ENCODE measurements at regions not wholly inside any gene's neighbourhood (a gene's known extent, or its start where the extent isn't known, plus 50 kb on each side); places are given as distances from the start of the nearest gene placed in this dataset.
"Not testable (repeated sequence)": the region's sequence is repeated elsewhere in the genome, so short reads cannot be mapped to it uniquely, and the experiment has no call there.

- ATAC-seq, result not testable (repeated sequence)
These were observed 757.3 kb downstream of the SLC6A15 start for GRCh38 chr12:84154991-84155930.

DNA sequence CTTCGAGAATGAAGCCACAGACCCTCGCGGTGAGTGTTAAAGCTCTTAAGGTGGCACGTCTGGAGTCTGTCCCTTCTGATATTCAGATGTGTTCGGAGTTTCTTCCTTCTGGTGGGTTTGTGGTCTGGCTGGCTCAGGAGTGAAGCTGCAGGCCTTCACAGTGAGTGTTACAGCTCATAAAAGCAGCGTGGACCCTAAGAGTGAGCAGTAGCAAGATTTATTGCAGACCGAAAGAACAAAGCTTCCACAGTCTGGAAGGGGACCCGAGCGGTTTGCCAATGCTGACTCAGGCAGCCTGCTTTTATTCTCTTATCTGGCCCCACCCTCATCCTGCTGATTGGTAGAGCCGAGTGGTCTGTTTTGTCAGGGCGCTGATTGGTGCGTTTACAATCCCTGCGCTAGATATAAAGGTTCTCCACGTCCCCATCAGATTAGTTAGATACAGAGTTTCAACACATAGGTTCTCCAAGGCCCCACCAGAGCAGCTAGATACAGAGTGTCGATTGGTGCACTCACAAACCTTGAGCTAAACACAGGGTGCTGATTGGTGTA is 758.1 kb downstream of the SLC6A15 start:
- not testable (repeated sequence) for ATAC-seq

GRCh38 chr12:84150201-84150600 is 762.4 kb downstream of the SLC6A15 start:
- TF ChIP-seq ZNF70 (CRISPR knock-in tag; IDR thresholded peaks at IDR 0.05) (no peak), ISL1 (CRISPR knock-in tag; IDR thresholded peaks at IDR 0.05) (no peak), GLIS3 (CRISPR knock-in tag; IDR thresholded peaks at IDR 0.05) (no peak), ZFP3 (CRISPR knock-in tag; IDR thresholded peaks at IDR 0.05) (no peak), CSRNP3 (CRISPR knock-in tag; IDR thresholded peaks at IDR 0.05) (no peak), RARB (CRISPR knock-in tag; IDR thresholded peaks at IDR 0.05) (no peak), SNAI2 (CRISPR knock-in tag; IDR thresholded peaks at IDR 0.05) (no peak), ZC3H10 (CRISPR knock-in tag; IDR thresholded peaks at IDR 0.05) (no peak), CSDC2 (CRISPR knock-in tag; IDR thresholded peaks at IDR 0.05) (no peak), PPARA (CRISPR knock-in tag; IDR thresholded peaks at IDR 0.05; ENCODE audit: borderline replicate concordance) (no peak), BACH2 (CRISPR knock-in tag; IDR thresholded peaks at IDR 0.05; ENCODE audit: borderline replicate concordance) (no peak), CREB5 (CRISPR knock-in tag; IDR thresholded peaks at IDR 0.05; ENCODE audit: low read depth) (no peak), ZNF8 (CRISPR knock-in tag; IDR thresholded peaks at IDR 0.05) (no peak)
- ATAC-seq, result no peak

DNA sequence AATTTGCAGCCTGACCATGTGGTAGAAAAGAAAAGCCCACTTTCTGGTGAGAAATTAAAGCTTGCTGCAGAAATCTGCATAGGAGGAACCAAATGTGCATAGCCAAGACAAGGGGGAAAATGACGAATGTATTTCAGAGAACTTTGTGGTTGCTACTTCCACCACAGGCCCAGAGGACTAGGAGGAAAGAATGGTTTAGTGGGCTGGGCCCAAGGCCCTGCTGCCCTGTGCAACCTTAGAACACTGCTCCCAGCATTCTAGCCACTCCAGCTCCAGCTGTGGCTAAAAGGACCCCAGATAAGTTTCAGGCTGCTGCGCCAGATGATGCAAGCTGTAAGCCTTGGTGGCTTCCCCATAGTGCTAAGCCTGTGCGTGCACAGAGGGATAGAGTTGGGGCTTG is 764.3 kb downstream of the SLC6A15 start:
- ATAC-seq, result no peak

GRCh38 chr12:84136862-84137367 is 775.7 kb downstream of the SLC6A15 start:
- peak; percentile 86 for ATAC-seq
- TF ChIP-seq GLIS3 (CRISPR knock-in tag; IDR thresholded peaks at IDR 0.05) (peak; percentile 83), TOX (CRISPR knock-in tag; IDR thresholded peaks at IDR 0.05; ENCODE audit: borderline replicate concordance) (peak; percentile 52; the same call in 1 of the 2 replicates), ZNF565 (CRISPR knock-in tag; conservative IDR thresholded peaks at IDR 0.05; ENCODE audit: low read depth) (no peak), ESRRG (CRISPR knock-in tag; IDR thresholded peaks at IDR 0.05) (peak; percentile 90; the same call in 1 of the 2 replicates), SNAI2 (CRISPR knock-in tag; IDR thresholded peaks at IDR 0.05) (peak; percentile 89; the same call in 1 of the 2 replicates), ZFP3 (CRISPR knock-in tag; IDR thresholded peaks at IDR 0.05) (peak; percentile 55; the same call in 1 of the 2 replicates), CSDC2 (CRISPR knock-in tag; IDR thresholded peaks at IDR 0.05) (no peak; the same call in 1 of the 2 replicates)
- TF ChIP-seq, protein P1, sequence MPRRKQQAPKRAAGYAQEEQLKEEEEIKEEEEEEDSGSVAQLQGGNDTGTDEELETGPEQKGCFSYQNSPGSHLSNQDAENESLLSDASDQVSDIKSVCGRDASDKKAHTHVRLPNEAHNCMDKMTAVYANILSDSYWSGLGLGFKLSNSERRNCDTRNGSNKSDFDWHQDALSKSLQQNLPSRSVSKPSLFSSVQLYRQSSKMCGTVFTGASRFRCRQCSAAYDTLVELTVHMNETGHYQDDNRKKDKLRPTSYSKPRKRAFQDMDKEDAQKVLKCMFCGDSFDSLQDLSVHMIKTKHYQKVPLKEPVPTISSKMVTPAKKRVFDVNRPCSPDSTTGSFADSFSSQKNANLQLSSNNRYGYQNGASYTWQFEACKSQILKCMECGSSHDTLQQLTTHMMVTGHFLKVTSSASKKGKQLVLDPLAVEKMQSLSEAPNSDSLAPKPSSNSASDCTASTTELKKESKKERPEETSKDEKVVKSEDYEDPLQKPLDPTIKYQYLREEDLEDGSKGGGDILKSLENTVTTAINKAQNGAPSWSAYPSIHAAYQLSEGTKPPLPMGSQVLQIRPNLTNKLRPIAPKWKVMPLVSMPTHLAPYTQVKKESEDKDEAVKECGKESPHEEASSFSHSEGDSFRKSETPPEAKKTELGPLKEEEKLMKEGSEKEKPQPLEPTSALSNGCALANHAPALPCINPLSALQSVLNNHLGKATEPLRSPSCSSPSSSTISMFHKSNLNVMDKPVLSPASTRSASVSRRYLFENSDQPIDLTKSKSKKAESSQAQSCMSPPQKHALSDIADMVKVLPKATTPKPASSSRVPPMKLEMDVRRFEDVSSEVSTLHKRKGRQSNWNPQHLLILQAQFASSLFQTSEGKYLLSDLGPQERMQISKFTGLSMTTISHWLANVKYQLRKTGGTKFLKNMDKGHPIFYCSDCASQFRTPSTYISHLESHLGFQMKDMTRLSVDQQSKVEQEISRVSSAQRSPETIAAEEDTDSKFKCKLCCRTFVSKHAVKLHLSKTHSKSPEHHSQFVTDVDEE (CRISPR knock-in tag; IDR thresholded peaks at IDR 0.05), result no peak; the same call in none of the 2 replicates
- TF ChIP-seq, protein P2, sequence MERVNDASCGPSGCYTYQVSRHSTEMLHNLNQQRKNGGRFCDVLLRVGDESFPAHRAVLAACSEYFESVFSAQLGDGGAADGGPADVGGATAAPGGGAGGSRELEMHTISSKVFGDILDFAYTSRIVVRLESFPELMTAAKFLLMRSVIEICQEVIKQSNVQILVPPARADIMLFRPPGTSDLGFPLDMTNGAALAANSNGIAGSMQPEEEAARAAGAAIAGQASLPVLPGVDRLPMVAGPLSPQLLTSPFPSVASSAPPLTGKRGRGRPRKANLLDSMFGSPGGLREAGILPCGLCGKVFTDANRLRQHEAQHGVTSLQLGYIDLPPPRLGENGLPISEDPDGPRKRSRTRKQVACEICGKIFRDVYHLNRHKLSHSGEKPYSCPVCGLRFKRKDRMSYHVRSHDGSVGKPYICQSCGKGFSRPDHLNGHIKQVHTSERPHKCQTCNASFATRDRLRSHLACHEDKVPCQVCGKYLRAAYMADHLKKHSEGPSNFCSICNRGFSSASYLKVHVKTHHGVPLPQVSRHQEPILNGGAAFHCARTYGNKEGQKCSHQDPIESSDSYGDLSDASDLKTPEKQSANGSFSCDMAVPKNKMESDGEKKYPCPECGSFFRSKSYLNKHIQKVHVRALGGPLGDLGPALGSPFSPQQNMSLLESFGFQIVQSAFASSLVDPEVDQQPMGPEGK (CRISPR knock-in tag; IDR thresholded peaks at IDR 0.05; ENCODE audit: borderline replicate concordance), result peak; percentile 92

More for the DNA sequence above, 764.3 kb downstream of the SLC6A15 start:
- no peak for TF ChIP-seq PPARA (CRISPR knock-in tag; IDR thresholded peaks at IDR 0.05; ENCODE audit: borderline replicate concordance)
- no peak for TF ChIP-seq ESRRG (CRISPR knock-in tag; IDR thresholded peaks at IDR 0.05)
- no peak for TF ChIP-seq RARB (CRISPR knock-in tag; IDR thresholded peaks at IDR 0.05)
- TF ChIP-seq, protein P1 (CRISPR knock-in tag; IDR thresholded peaks at IDR 0.05), result no peak
- TF ChIP-seq ZFP30 (CRISPR knock-in tag; IDR thresholded peaks at IDR 0.05), result no peak
- no peak for TF ChIP-seq SNAI2 (CRISPR knock-in tag; IDR thresholded peaks at IDR 0.05)
- TF ChIP-seq ZNF565 (CRISPR knock-in tag; conservative IDR thresholded peaks at IDR 0.05; ENCODE audit: low read depth), result no peak
- TF ChIP-seq TOX (CRISPR knock-in tag; IDR thresholded peaks at IDR 0.05; ENCODE audit: borderline replicate concordance), result no peak
- TF ChIP-seq ZFP3 (CRISPR knock-in tag; IDR thresholded peaks at IDR 0.05), result no peak
- TF ChIP-seq GLIS3 (CRISPR knock-in tag; IDR thresholded peaks at IDR 0.05), result no peak

All from SK-N-SH treated with all-trans-retinoic acid at 6 μM for 48 hours (cell line).